GM20431 (cell line): ENCODE measurements at regions not wholly inside any gene's neighbourhood (a gene's known extent, or its start where the extent isn't known, plus 50 kb on each side); places are given as distances from the start of the nearest gene placed in this dataset.

Experiments
- in situ Hi-C: fragments of 300-500 bp; cut with MseI, MboI; formaldehyde crosslinking; loops from one replicate; pipeline ENCODE4 v1.15.0; 2020; ENCODE audit warnings: low sequenced_read_pairs; ENCODE audit not compliant: unreplicated experiment

- in situ Hi-C loops: loop anchor here (25.0 kb wide), 2 partner anchors 227 to 1827 kb away; partner anchors contain the start of gene C1orf174
These were observed 252.6 kb downstream of the NPHP4 start for GRCh38 chr1:5739561-5740078.

- in situ Hi-C loops: loop anchor here (25.0 kb wide), 2 partner anchors 227 to 1827 kb away; partner anchors contain the start of gene C1orf174
These were observed 253.2 kb downstream of the NPHP4 start for GRCh38 chr1:5738911-5739462.

GRCh38 chr1:5737081-5737480 lies 255.1 kb downstream of the NPHP4 start:
- in situ Hi-C loops: loop anchor here (25.0 kb wide), 2 partner anchors 225 to 1825 kb away; partner anchors contain the start of gene C1orf174

GRCh38 chr1:5734996-5735395 lies 257.2 kb downstream of the NPHP4 start:
- in situ Hi-C loops: loop anchor here (25.0 kb wide), 2 partner anchors 223 to 1823 kb away; partner anchors contain the start of gene C1orf174

- in situ Hi-C loops: loop anchor here (25.0 kb wide), 2 partner anchors 222 to 1822 kb away; partner anchors contain the start of gene C1orf174
These were observed 257.8 kb downstream of the NPHP4 start for GRCh38 chr1:5734414-5734813.

GRCh38 chr1:5733596-5733995 lies 258.6 kb downstream of the NPHP4 start:
- in situ Hi-C loops: loop anchor here (25.0 kb wide), 2 partner anchors 221 to 1821 kb away; partner anchors contain the start of gene C1orf174

GRCh38 chr1:5731110-5731423 lies 261.2 kb downstream of the NPHP4 start:
- in situ Hi-C loops: loop anchor here (25.0 kb wide), 2 partner anchors 219 to 1819 kb away; partner anchors contain the start of gene C1orf174

GRCh38 chr1:5730272-5731109 lies 261.7 kb downstream of the NPHP4 start:
- in situ Hi-C loops: loop anchor here (25.0 kb wide), 2 partner anchors 218 to 1818 kb away; partner anchors contain the start of gene C1orf174

GRCh38 chr1:5729636-5730145 lies 262.5 kb downstream of the NPHP4 start:
- in situ Hi-C loops: loop anchor here (25.0 kb wide), 2 partner anchors 217 to 1817 kb away; partner anchors contain the start of gene C1orf174

- in situ Hi-C loops: loop anchor here (25.0 kb wide), 2 partner anchors 217 to 1817 kb away; partner anchors contain the start of gene C1orf174
These were observed 263.4 kb downstream of the NPHP4 start for GRCh38 chr1:5728663-5729355.

GRCh38 chr1:5727871-5728643 lies 264.2 kb downstream of the NPHP4 start:
- in situ Hi-C loops: loop anchor here (25.0 kb wide), 2 partner anchors 216 to 1816 kb away; partner anchors contain the start of gene C1orf174

- in situ Hi-C loops: loop anchor here (25.0 kb wide), 2 partner anchors 215 to 1815 kb away; partner anchors contain the start of gene C1orf174
These were observed 265.0 kb downstream of the NPHP4 start for GRCh38 chr1:5727191-5727590.

GRCh38 chr1:5726586-5727184 lies 265.5 kb downstream of the NPHP4 start:
- in situ Hi-C loops: loop anchor here (25.0 kb wide), 2 partner anchors 214 to 1814 kb away; partner anchors contain the start of gene C1orf174

- in situ Hi-C loops: loop anchor here (25.0 kb wide), 2 partner anchors 214 to 1814 kb away; partner anchors contain the start of gene C1orf174
These were observed 266.2 kb downstream of the NPHP4 start for GRCh38 chr1:5725855-5726585.

GRCh38 chr1:5725406-5725805 lies 266.8 kb downstream of the NPHP4 start:
- in situ Hi-C loops: loop anchor here (25.0 kb wide), 2 partner anchors 213 to 1813 kb away; partner anchors contain the start of gene C1orf174

- in situ Hi-C loops: loop anchor here (25.0 kb wide), 2 partner anchors 213 to 1813 kb away; partner anchors contain the start of gene C1orf174
These were observed 267.4 kb downstream of the NPHP4 start for GRCh38 chr1:5724847-5725246.

GRCh38 chr1:5722635-5723164 lies 269.5 kb downstream of the NPHP4 start:
- in situ Hi-C loops: no loop called here
